Stimulated activated CD8-positive, alpha-beta memory T cell treated with anti-CD3 and anti-CD28 coated beads, Interleukin-12 subunit alpha, Interleukin-12 subunit beta, amount 100 ng/mL, for 1 hour (primary cell): ENCODE measurements at regions not wholly inside any gene's neighbourhood (a gene's known extent, or its start where the extent isn't known, plus 50 kb on each side); places are given as distances from the start of the nearest gene placed in this dataset.

Source experiments
- DNase-seq: peaks from one replicate; pipeline ENCODE4 v3.0.0-alpha.2; 2020; ENCODE audit warnings: low read depth

DNA sequence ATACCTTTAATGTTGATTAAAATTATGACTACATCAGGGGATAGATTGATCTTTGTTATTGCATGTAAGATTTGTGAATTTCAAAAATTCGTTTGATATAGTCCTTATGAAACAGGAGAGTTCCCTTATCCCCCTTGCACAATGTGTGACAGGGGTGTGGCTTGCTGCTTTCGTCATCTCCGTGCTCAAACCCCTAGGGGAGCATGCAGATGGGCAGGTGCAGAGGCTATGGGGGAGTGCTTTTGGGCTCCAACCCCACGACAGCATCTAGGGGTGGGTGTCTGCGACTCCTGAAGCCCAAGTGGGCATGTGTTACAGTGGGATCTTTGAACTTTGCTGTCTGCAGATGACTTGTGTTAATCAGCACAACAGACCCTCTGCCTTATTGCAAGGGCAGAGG is 360.1 kb upstream of the GOLIM4 start:
- no peak for DNase-seq

DNA sequence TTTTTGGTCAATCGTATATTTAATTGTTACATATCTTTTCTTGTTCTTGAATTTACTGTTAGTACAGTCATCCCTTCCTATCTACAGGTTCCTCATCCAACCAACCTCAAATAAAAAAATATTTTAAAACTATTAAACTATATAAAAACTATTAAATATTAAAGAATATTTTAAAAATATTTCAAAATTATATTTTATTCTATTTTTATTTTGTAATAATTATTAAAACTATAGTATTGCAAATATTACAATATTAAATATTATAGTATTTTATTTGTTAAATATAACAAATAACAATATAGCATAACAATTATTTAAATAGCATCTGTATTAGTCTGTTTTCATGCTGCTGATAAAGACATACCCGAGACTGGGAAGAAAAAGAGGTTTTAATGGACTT is 357.9 kb upstream of the GOLIM4 start:
- DNase-seq = no peak

DNA sequence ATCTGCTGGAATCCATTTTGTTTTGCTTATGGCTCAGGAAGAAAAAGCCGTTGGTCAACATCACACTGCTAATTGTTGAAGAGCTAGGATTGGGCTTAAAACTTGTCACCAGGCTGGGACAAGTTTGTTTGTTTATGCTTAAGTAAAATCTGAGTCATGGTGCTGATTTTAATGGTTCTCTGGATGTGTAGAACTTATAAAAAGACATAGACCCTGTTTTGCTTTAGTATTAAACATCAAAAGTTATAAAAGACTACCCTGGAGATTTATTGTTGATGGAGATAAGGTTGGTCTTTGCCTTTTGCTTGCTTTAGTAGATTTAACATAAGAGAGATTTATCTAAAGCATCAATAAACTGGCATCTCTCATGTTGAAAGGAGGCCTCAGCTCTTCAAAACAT is 348.2 kb upstream of the GOLIM4 start:
- DNase-seq = no peak

DNA sequence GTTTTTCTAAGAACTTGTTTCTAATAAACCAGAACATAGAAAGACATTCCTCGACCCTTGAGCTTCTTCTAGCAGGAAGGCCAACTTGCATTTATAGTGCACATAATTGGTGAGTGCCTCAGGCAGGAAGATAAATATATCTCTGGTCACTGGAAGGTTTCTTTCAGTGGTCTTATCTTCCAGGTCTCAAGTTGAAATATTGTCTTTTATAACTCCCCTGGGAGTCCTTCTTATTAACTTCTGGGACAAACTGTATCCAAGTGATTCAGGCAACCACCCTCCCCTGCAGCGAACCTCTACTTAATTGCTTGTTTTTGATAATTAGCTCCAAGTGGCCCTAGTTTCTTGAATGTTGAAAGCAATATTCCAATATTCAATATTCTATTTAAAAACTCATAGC is 346.8 kb upstream of the GOLIM4 start:
- no peak for DNase-seq

DNA sequence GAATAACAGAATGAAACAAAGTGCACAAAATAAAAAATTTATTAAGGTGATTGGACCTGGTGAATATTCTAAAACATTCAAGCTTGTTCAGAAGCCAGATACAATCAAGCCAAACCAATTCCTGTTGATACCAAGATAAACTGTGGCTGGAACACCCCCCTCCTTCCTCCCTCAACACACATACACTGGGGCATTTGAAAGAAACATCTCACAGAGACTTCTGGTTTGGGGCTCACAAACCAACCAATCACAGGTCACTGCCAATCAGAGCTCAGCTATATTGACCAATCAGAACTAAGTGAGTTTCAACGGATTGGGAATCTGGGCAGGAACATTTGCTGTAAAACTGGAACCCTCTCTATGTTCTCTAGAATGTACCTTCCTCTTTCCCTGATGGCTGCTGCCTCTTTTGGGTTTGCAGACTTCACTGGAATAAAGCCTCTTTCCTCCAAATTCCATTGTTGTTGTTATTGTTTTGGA is 340.6 kb upstream of the GOLIM4 start:
- DNase-seq = no peak

GRCh38 chr3:168431491-168431890 is 335.8 kb upstream of the GOLIM4 start:
- no peak for DNase-seq

DNA sequence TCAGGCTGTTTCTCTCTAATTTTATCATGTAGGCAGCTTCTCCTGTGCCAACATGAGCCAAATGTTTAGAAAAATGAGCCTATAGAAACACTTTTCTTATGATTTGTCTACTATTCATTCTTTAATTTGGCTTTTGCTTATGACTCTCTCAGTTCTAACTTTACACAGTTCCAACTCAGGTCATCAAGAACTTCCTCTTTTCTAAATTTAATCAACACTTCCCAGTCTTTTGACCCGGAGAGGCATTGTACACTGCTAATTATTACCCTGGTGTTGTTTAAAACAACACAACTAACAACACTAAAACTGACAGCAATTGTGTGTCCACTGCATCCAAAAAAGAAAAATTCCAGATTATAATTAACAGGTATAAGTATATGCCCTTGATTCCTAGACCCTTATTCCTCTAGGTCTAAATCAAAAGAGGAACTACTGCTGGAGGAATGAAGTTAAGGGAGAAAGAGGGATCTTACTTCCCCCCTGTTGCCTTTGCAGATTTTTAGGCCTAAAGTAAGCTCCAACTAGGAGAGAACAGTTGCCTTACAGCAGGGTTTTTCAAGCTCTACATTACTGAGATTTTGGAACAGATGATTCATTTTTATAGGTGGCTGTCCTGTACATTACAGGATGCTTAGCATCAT is 332.2 kb upstream of the GOLIM4 start:
- DNase-seq = no peak

DNA sequence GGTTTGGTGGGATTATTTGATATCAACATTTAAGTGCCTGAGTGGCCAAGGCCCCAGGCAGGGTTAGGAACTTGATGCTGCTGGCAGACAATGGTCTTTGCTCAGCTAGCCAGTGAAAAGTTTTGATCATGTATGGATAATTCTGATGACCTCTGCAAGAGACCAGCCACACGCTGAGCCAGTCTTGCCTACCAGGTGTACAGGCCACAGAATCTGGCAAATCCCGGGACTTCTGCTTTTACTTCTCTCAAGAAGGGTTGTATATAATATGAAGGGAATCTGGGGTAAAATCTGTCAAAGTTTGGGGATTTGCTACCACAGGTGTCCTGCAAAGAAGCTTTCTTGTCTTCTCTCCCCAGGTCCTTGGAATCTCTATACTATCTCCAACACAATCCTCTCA is 331.4 kb upstream of the GOLIM4 start:
- DNase-seq = no peak

GRCh38 chr3:168425936-168426595 is 330.3 kb upstream of the GOLIM4 start:
- DNase-seq = no peak

GRCh38 chr3:168424059-168424734 is 328.5 kb upstream of the GOLIM4 start:
- DNase-seq = no peak

DNA sequence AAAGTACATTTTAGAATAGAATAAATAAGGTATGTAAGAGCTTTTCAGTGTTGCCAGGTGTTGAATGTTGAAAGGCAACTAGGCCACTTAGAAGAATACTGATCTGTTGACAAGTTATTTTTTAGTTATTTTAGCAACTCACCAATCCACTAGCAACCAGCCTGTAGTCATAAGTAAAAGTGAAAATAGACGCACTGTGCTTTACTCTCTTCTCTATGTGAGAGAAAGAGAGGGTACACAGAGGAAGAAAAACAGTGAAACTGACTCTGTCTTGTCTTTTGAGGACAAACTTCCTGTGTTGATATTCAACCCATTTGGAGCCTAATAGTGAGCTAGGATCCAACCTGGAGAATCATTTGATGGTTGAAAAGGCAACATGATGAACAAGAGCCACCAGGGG is 327.1 kb upstream of the GOLIM4 start:
- DNase-seq = no peak

GRCh38 chr3:168419091-168419490 is 323.4 kb upstream of the GOLIM4 start:
- DNase-seq = no peak

GRCh38 chr3:168417016-168417415 is 321.3 kb upstream of the GOLIM4 start:
- DNase-seq = no peak

DNA sequence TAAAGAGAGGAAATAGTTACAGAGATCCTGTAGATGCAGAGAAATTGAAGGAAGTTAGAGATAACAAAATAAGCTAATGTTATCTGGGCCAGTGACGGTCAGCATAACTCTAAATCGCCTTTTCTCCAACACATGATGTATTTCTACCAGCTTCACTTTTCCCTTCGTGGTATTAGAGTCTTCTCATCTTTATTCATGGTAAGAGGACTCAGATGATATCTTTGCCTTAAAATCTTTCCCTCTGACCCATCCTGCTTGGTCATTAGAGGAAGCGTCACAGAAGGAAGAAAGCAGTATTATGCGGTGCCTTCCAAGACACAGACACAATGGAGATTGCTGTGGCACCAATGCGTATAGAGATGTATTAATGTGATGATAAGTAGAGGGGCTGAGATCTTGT is 320.7 kb upstream of the GOLIM4 start:
- no peak for DNase-seq

DNA sequence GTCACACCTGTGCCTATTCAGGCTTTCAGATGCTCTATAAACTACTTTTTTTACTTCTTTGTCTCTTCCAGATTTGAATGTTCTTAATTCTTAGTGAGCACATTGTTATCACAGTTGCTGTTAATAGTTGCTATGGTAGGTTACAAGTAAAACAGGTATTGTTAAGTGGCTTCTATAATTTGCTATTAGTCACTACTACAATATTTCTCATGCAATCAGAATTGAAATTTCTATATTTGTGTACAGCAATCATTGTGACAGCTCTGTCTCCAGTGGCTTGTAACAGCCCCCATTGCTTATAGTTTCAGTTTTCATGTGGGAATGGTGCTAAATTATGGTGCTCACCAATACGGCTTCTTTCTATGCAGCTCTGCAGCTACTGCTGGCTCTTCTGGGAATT is 318.4 kb upstream of the GOLIM4 start:
- DNase-seq = no peak

GRCh38 chr3:168407381-168407780 is 311.7 kb upstream of the GOLIM4 start:
- DNase-seq = no peak

DNA sequence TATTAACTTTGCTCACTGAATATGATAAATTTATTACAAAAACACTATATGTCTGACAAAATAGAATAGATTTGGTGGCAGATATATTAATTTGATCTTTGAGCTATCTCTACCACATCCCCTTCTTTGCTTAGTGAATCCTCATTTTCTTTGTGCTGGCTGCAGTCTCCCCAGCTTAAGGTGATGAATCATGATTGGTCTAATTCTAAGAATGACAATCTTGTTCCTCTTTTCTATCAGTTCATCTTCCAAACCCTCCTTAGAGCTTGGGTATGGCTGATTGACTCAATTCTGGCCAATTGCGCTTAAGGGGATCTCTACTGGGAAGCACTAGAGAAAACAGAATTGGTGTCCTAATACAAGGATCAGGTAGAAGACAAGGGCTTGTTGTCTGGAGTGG is 309.6 kb upstream of the GOLIM4 start:
- no peak for DNase-seq

DNA sequence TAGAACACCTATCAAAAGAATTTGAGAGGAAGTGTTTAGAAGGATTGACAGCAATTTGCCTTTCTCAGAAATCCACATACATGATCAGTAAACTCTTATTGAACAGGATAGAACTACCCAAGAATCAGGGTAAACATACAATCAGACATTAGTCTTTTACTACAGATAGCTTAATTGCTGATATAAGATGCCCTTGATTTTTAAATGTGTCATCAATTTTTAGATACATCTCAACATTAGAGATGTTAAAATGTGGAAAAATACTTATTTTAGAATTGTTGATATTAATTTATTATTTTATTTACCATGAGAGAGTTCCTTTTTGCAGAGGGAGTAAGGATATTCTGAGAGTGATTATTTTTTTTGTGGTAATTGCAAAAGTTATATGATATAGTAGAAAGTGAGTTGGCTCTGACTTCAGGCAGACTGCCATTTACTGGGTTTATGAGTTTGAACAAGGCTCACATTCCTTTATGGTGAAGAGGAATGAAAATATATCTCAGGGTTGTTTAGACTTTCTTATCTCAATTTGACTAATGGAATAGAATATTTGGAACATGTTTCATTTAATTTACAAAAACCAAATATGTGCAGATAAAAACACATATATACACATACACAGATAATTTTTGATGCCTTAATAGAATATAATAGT is 302.8 kb upstream of the GOLIM4 start:
- DNase-seq = no peak

- no peak for DNase-seq
These were observed 301.1 kb upstream of the GOLIM4 start for GRCh38 chr3:168396861-168397260.

- no peak for DNase-seq
These were observed 299.8 kb upstream of the GOLIM4 start for GRCh38 chr3:168395551-168395950.

- no peak for DNase-seq
These were observed 298.7 kb upstream of the GOLIM4 start for GRCh38 chr3:168394439-168394838.

- DNase-seq = no peak
These were observed 290.6 kb upstream of the GOLIM4 start for GRCh38 chr3:168386301-168386700.

- DNase-seq = no peak
These were observed 289.3 kb upstream of the GOLIM4 start for GRCh38 chr3:168384990-168385389.
